ENCODE measurements at regions not wholly inside any gene's neighbourhood (a gene's known extent, or its start where the extent isn't known, plus 50 kb on each side); places are given as distances from the start of the nearest gene placed in this dataset.

GRCh38 chrX:57848857-57849256, 61.4 kb downstream of the ZXDA start:
- no peak for DNase-seq (ENCODE audit: low read depth)

DNA sequence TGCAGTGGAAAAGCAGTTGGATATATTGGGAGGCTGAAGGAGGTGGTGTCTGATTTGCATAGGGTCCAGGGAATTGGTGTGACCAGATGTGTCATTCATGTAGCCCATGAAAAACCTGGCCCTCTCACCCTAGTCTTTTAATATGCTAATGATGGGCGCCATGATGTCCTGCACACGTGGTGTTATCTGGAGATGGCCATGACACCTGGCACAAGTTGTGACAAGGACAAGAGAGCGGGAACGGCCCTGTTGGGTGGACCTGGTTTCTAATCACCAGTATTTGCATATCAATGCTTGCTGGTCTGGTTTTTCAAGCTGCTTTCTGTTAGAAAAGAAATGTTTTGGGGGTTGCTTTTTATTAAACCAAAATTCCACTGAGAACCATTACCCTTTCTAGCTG, 87.4 kb downstream of the ZXDA start:
- DNase-seq (ENCODE audit: low read depth) = no peak

DNA sequence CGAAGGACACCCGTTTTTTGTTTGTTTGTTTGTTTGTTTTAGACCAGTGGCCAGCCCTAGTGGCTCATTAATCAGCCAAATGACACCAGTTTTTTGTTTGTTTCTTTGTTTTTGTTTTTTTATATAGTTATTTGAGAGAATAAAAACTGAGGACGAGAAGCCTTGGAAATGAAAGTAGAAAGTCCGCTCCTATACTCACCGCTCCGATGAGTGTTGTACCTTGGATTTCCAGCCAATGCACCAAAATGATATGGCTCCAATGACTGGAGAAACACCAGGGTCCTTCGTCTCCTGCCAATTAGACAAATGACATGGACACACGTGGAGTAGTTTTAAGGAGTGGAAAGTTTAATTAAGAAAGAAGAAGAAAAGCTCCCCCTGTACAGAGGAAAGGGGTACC, 87.9 kb downstream of the ZXDA start:
- no peak for DNase-seq (ENCODE audit: low read depth)

GRCh38 chrX:57821703-57822387, 88.4 kb downstream of the ZXDA start:
- peak; percentile 18 for DNase-seq (ENCODE audit: low read depth)

GRCh38 chrX:57817302-57817701, 93.0 kb downstream of the ZXDA start:
- DNase-seq (ENCODE audit: low read depth) = no peak

GRCh38 chrX:57772637-57773036, 92.6 kb upstream of the NLRP2B start:
- no peak for DNase-seq (ENCODE audit: low read depth)

DNA sequence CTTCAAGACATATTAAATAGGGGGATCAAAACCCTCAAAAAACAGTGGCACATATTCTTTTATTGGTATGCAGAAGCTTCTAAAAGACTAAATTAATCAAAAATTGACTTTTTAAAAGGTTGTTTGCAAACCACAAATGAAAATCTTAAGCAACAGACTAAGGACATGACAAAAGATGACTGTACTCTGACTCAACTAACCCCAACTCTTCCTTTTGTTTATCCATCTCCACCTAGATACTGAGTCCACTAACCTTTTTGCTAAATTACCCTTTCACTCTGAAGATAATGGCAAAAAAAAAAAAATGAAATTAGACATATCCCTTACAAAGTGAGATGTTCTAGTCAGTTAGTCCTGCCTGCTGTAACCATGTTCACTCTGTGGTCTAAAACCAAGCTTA, 91.6 kb upstream of the NLRP2B start:
- DNase-seq (ENCODE audit: low read depth) = no peak

DNA sequence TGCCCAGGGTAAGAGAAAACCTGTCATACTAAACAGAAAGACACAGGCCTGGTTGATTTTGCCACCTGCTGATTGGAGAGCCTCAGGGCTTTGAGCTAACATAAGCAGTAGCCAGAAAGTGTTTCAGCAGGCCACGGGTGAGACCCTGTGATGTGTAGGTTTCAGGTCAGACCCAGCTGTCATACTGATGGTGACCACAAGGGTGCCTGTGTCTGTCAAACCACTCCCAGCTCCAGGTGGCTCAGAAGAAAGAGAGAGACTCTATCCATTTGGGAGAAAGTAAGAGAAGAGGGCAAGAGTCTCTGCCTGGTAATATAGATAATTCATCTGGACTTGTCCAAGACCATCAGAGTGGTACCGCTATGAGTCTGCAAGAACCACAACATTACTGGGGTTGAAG, 72.8 kb upstream of the NLRP2B start:
- no peak for DNase-seq (ENCODE audit: low read depth)

- DNase-seq (ENCODE audit: low read depth) = no peak
These were observed 61.0 kb upstream of the NLRP2B start for GRCh38 chrX:57741107-57741506.

DNA sequence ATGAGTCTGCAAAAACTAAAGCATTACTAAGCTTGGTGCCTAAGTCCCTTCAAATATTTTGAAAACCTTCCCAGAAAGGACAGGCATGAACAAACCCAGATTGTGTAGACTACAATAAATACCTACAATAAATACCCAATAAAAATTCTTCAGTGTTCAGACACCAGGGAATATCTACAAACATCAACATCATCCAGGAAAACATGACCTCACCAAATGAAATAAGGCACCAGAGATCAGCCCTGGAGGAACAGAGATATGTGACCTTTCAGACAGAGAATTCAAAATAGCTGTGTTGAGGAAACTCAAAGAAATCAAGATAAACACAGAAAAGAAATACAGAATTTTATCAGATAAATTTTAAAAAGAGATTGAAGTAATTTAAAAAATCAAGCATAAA, 57.8 kb upstream of the NLRP2B start:
- DNase-seq (ENCODE audit: low read depth) = no peak

Measured in fibroblast of the conjunctiva (primary cell).